Mucosa of rectum (tissue), 2 donors: ENCODE measurements at regions not wholly inside any gene's neighbourhood (a gene's known extent, or its start where the extent isn't known, plus 50 kb on each side); places are given as distances from the start of the nearest gene placed in this dataset.
"Not testable (repeated sequence)": the region's sequence is repeated elsewhere in the genome, so short reads cannot be mapped to it uniquely, and the experiment has no call there.

Source experiments
- H3K27ac ChIP-seq, 2 donors: one replicate each; pipeline ENCODE4 v1.7.0; 2013; ENCODE audit warnings: inconsistent platforms in 2 of 2, low read depth in 2 of 2, low read length in 2 of 2
- H3K27me3 ChIP-seq, 2 donors: one replicate each; pipeline ENCODE4 v1.7.0; 2013; ENCODE audit warnings: low read length in 2 of 2; ENCODE audit not compliant: control insufficient read depth in 2 of 2, insufficient read depth in 2 of 2
- H3K36me3 ChIP-seq, 2 donors: one replicate each; pipeline ENCODE4 v1.7.0; 2013; ENCODE audit warnings: low read length in 2 of 2; ENCODE audit not compliant: control insufficient read depth in 2 of 2, insufficient read depth in 2 of 2
- H3K4me1 ChIP-seq, 2 donors: one replicate each; pipeline ENCODE4 v1.7.0; 2013; ENCODE audit warnings: low read length in 2 of 2, mild to moderate bottlenecking in 1 of 2; ENCODE audit not compliant: control insufficient read depth in 2 of 2, insufficient read depth in 2 of 2
- H3K4me3 ChIP-seq, 2 donors: one replicate each; pipeline ENCODE4 v1.7.0; 2013; ENCODE audit warnings: low read length in 2 of 2
- H3K9ac ChIP-seq, 2 donors: one replicate each; pipeline ENCODE4 v1.7.0; 2013; ENCODE audit warnings: low read length in 2 of 2, low read depth in 1 of 2, mild to moderate bottlenecking in 1 of 2
- H3K9me3 ChIP-seq, 2 donors: one replicate each; pipeline ENCODE4 v1.7.0; 2013; ENCODE audit warnings: low read length in 2 of 2; ENCODE audit not compliant: control insufficient read depth in 2 of 2
- donor health status: healthy.
- donor health status: Normal muscosa, but diverticular disease.

DNA sequence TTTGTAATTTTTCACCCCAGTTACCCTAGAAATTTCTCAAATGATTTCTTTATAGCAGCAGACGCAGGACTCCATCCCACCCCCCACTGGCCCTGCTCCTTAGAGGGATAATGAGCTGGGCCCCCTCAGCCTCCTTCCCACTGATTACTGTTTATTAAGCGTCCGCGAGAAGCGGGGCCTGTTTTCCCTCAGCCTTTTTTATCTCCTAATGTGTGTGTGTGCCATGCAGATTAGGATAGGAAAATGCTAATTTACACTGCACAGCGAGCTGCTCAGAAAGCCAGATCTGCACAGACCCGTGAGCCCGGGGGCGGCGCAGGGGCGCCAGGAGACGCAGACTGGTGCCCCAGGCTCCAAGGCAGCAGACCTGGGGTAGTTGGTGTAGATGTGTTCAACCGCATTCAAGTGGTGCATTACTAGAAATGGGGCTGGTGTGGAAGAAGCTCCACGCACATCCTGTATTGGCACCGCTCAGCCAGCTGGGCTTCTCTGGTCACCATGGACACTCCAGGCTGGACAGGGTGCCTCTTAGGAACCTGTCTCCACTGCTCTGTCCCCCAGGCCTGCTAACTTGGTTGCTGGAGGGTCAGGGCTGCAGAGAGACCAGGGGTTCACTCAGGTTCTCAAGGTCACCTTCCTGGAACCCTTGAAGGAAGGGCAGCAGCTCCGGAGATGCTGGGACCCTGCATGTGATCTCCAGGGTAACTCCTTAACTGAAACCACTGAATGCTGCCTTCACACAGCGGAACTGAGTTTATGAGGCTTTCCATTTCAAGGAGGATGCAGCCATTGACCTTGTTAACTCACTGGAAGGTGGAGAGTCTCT lies 256.3 kb downstream of the ERMARD start:
- H3K27me3 ChIP-seq, result peaks cover 0 to 1% of the 10 kb centered on the region in 2 donors
- H3K9ac ChIP-seq, result no peak overlapping the region
- H3K9me3 ChIP-seq, result peaks cover 0 to 2% of the 10 kb centered on the region in 2 donors
- H3K27ac ChIP-seq, result no peak overlapping the region
- no peak overlapping the region for H3K4me3 ChIP-seq
- peaks cover 0 to 3% of the 10 kb centered on the region in 2 donors for H3K4me1 ChIP-seq
- no peaks in the 10 kb centered on the region for H3K36me3 ChIP-seq

DNA sequence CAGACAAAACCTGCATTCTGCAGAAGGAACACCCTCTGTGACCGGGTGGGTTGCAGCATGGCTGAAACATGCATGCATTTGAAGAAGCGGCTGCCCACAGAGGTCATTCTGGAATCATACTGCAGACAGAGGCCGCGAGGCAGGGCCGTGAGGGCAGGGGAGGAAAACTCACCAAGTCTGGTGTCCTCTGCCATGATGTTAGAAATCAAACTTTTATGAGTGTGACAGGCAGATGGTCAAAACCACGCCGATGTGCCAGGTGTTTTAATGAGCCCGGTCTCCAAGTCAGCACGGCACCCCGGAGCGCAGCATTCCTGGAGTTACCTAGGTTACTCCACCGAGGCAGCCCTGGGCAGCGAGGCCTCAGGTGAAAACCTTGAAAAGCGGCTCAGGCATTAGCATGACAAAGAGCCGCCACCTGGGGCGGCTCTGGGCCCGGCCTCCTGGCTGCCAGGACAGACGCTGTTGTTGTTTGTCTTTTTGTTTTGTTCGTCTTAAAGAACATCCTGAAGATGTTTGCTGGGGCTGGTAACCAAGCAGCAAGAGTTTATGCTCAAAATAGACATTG lies 255.6 kb downstream of the ERMARD start:
- H3K9me3 ChIP-seq, result peaks cover 0 to 2% of the 10 kb centered on the region in 2 donors
- H3K36me3 ChIP-seq, result no peaks in the 10 kb centered on the region
- H3K4me1 ChIP-seq, result peaks cover 0 to 3% of the 10 kb centered on the region in 2 donors
- H3K4me3 ChIP-seq, result no peak overlapping the region
- H3K9ac ChIP-seq, result no peak overlapping the region
- H3K27me3 ChIP-seq, result peaks cover 0 to 1% of the 10 kb centered on the region in 2 donors
- H3K27ac ChIP-seq, result no peak overlapping the region

DNA sequence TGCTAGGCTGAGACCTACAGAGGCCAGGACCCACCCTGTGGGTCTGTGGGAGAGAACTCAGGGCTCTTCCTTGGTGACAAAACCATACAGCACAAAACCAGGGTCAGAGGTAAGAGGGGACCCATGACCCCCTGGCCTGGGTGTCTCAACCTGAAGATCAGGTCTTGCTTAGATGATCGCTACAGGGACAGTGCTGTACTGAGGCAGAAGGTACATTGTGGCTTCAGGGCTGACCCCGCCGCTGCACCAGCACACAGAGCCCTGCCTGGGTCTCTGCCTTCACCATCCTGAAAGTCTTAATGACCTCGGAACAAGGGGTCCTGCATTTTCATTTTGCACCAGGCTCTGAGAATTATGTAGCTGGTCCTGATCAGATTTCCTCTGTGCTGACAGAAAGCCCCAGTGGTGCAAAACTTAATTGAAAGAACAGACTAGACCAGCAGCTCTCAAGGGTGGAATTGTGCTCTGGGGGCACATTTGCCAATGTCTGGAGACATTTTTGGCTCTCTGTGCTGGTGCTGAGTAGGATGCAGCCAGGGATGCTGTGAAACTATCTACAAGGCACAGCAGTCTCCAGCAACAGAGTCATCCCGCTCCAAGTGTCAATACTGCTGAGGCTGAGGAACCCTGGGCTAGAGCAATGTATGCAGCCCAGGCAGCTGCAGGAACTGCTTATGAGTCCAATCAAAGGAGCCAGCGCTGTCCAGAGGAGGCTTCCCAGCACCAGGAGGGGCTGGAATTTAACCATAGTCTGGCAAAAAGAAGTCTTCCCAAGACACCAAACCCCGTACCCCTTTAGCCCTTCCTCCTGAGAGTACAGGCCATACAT lies 254.9 kb downstream of the ERMARD start:
- H3K9ac ChIP-seq, result no peak overlapping the region
- peaks cover 0 to 2% of the 10 kb centered on the region in 2 donors for H3K9me3 ChIP-seq
- H3K27ac ChIP-seq, result no peak overlapping the region
- peaks cover 0 to 3% of the 10 kb centered on the region in 2 donors for H3K4me1 ChIP-seq
- peaks cover 0 to 1% of the 10 kb centered on the region in 2 donors for H3K27me3 ChIP-seq
- H3K36me3 ChIP-seq, result no peaks in the 10 kb centered on the region
- no peak overlapping the region for H3K4me3 ChIP-seq

DNA sequence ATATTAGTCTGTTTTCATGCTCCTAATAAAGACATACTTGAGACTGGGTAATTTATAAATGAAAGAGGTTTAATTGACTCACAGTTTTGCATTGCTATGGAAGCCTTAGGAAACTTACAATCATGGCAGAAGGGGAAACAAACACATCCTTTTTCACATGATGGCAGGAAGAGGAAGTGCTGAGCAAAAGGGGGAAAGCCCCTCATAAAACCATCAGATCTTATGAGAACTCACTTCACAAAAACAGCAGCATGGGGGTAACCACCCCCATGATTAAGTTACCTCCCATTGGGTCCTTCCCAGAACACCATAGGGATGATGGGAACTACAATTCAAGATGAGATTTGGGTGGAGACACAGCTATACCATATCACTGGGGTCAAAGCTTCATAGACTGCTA lies 254.2 kb downstream of the ERMARD start:
- H3K4me1 ChIP-seq, result peaks cover 0 to 1% of the 10 kb centered on the region in 2 donors
- H3K27ac ChIP-seq, result no peak overlapping the region
- H3K36me3 ChIP-seq, result no peaks in the 10 kb centered on the region
- H3K9ac ChIP-seq, result no peak overlapping the region
- peaks cover 0 to 1% of the 10 kb centered on the region in 2 donors for H3K27me3 ChIP-seq
- peaks cover 0 to 2% of the 10 kb centered on the region in 2 donors for H3K9me3 ChIP-seq
- no peak overlapping the region for H3K4me3 ChIP-seq

DNA sequence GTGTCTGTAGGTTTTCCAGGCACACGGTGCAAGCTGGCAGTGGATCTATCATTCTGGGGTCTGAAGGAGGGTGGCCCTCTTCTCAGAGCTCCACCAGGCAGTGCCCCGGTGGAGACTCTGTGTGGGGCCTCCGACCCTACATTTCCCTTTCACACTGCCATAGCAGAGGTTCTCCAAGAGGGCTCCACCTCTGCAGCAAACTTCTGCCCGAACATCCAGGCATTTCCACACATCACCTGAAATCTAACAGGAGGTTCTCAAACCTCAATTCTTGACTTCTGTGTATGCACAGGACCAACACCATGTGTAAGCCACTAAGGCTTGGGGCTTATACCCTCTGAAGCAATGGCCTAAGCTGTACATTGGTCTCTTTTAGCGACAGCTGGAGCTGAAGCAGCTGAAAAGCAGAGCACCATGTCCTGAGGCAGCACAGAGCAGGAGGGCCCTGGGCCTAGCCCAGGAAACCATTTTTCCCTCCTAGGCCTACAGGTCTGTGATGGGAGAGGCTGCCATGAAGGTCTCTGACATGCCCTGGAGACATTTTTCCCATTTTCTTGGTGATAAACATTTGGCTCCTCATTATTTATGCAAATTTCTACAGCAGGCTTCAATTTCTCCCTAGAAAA lies 253.3 kb downstream of the ERMARD start:
- Histone ChIP-seq H3K27ac (no peak overlapping the region), H3K4me1 (no peaks in the 10 kb centered on the region), H3K9ac (no peak overlapping the region), H3K9me3 (peaks cover 0 to 2% of the 10 kb centered on the region in 2 donors), H3K27me3 (peaks cover 0 to 1% of the 10 kb centered on the region in 2 donors), H3K4me3 (no peak overlapping the region), H3K36me3 (no peaks in the 10 kb centered on the region)

DNA sequence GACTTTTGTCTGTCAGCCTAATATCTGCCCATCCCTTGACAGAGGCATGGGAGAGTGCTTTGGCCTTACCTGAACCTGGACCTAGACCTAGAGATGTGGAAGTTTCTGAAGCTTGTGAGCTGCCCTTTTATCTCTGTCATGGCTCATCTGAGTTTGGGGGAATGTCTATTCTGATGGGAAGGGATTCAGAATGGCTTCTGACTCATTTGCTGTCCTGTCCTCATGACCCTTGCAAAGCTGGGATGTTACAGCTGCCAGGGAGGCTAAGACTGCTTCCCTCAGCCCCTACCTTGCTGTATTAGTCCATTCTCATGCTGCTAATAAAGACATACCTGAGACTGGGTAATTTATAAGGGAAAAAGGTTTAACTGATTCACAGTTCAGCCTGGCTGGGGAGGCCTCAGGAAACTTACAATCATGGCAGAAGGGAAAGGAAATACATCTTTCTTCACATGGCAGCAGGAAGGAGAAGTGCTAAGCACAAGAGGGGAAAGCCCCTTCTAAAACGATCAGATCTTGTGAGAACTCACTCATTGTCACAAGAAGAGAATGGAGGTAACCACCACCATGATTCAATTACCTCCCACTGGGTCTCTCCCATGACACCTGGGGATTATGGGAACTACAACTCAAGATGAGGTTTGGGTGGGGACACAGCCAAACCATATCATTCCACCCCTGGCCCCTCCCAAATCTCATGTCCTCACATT lies 252.2 kb downstream of the ERMARD start:
- Histone ChIP-seq H3K27me3 (peaks cover 0 to 1% of the 10 kb centered on the region in 2 donors), H3K36me3 (no peaks in the 10 kb centered on the region), H3K4me3 (no peak overlapping the region), H3K9ac (no peak overlapping the region), H3K27ac (no peak overlapping the region), H3K4me1 (no peaks in the 10 kb centered on the region), H3K9me3 (peaks cover 0 to 2% of the 10 kb centered on the region in 2 donors)

DNA sequence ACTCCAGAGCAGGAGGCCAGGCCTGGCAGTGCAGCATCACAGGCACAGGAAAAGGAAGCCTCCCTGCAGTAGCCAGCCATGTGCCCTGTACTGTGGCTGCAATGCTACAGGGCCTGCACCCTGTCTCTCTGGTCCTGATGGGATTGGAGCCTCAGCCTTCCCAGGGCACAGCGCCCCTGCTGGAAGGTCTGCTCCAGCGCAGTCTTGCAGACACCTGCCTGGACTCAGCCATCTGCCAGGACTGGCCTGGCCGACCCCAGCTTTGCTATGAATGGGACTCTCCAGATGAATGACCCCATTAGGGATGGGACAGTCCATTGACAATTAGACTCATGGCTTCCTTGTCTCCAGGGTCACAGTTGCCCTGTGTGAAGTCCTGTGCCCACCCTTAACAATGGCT lies 251.6 kb downstream of the ERMARD start:
- no peaks in the 10 kb centered on the region for H3K4me1 ChIP-seq

DNA sequence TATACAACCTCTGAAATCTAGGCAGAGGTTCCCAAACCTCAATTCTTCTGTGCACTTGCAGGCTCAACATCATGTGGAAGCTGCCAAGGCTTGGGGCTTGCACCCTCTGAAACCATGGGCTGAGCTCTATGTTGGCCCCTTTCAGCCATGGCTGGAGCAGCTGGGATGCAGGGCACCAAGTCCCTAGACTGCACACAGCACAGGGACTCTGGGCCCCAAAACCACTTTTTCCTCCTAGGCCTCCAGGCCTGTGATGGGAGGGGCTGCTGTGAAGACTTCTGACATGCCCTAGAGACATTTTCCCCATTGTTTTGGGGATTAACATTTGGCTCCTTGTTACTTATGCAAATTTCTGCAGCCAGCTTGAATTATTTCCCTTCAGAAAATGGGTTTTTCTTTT lies 250.4 kb downstream of the ERMARD start:
- not testable (repeated sequence) for H3K27ac ChIP-seq, H3K4me1 ChIP-seq, H3K27me3 ChIP-seq, H3K4me3 ChIP-seq, H3K36me3 ChIP-seq, H3K9me3 ChIP-seq, H3K9ac ChIP-seq

More for the DNA sequence above, 251.6 kb downstream of the ERMARD start:
- Histone ChIP-seq H3K9me3 (peaks cover 0 to 2% of the 10 kb centered on the region in 2 donors), H3K9ac (no peak overlapping the region), H3K4me3 (no peak overlapping the region), H3K27ac (no peak overlapping the region), H3K27me3 (no peaks in the 10 kb centered on the region), H3K36me3 (no peaks in the 10 kb centered on the region)

DNA sequence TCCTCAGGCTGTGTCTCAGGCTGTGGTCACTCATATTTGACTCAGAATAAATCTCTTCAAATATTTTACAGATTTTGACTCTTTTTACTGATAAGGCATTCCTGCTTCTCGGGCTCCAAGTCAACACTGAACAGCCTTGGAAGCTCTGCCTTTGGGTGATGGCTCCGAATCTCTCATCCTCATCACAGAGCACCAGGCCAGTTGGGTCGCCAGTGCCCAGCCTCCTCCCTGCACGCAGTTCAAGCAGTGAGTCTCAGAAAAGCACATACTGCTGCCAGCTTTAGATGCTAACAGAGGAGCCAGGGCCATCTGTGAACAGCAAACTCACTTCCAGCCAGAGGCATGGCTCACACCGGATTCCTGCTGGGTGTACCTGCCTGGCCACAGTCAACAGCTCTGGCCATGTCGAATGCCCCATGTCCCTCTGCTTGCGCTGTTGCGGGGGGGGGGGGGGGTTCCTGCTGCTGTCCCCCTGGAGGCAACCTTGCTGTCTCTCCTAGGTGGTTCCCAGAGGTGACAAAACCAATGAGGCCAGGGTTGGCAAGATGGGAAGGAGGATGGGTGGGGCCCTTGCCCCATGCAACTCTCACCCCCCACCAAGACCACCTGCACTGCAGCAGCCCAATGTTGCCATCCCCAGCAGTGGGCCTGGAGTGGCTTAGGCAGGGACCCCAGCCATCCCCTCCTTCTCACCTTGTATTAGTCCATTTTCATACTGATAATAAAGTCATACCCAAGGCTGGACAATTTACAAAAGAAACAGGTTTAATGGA lies 248.8 kb downstream of the ERMARD start:
- no peak overlapping the region for H3K9ac ChIP-seq
- H3K4me1 ChIP-seq, result no peaks in the 10 kb centered on the region
- no peaks in the 10 kb centered on the region for H3K27me3 ChIP-seq
- no peak overlapping the region for H3K27ac ChIP-seq
- no peaks in the 10 kb centered on the region for H3K36me3 ChIP-seq
- no peak overlapping the region for H3K4me3 ChIP-seq
- H3K9me3 ChIP-seq, result peaks cover 0 to 2% of the 10 kb centered on the region in 2 donors
